ENCODE measurements at regions not wholly inside any gene's neighbourhood (a gene's known extent, or its start where the extent isn't known, plus 50 kb on each side); places are given as distances from the start of the nearest gene placed in this dataset.

DNA sequence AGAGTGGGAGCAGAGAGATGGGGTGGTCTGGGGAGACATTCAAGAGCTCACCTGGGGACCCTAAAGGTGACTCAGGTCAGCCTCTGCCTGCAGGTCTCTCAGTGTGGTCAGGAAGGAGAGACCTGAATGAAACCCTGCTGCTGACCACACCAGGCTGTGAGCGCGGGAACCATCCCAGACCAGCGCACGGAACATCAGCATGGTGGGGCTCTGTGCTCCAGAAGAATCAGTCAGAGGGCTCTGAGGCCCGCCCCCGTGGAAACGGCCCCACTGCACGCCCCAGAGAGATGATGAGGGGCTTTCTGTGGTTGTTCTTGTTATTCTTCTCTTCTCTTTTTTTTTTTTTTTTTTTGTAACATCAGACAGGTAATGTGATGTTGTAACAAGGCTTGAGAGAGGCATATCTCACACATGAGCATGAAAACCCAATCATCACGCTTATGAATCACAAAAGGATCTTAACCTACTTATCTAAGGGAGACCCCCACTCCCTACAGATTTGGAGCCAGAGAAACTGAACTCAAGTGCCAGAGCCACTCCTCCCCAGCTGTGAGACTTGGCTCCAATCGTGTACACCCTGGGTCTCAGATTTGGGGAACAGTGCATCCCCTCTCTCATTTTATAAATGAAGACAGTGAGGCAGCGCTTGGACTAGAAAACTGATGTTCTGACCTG, 302.2 kb downstream of the EIPR1 start:
- TF ChIP-seq, protein P1, sequence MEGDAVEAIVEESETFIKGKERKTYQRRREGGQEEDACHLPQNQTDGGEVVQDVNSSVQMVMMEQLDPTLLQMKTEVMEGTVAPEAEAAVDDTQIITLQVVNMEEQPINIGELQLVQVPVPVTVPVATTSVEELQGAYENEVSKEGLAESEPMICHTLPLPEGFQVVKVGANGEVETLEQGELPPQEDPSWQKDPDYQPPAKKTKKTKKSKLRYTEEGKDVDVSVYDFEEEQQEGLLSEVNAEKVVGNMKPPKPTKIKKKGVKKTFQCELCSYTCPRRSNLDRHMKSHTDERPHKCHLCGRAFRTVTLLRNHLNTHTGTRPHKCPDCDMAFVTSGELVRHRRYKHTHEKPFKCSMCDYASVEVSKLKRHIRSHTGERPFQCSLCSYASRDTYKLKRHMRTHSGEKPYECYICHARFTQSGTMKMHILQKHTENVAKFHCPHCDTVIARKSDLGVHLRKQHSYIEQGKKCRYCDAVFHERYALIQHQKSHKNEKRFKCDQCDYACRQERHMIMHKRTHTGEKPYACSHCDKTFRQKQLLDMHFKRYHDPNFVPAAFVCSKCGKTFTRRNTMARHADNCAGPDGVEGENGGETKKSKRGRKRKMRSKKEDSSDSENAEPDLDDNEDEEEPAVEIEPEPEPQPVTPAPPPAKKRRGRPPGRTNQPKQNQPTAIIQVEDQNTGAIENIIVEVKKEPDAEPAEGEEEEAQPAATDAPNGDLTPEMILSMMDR (IDR thresholded peaks at IDR 0.05), result no peak
- no peak for TF ChIP-seq EZH2 (IDR thresholded peaks at IDR 0.05; ENCODE audit: borderline replicate concordance, insufficient read depth, low read depth, low read length, poor library complexity, severe bottlenecking)
